Endothelial cell of umbilical vein (primary cell): ENCODE measurements at regions not wholly inside any gene's neighbourhood (a gene's known extent, or its start where the extent isn't known, plus 50 kb on each side); places are given as distances from the start of the nearest gene placed in this dataset.

ENCODE experiments used
- BruUV-seq: library from RNA; stranded (reverse); fragments of 400-500 nt; replicated peaks from 2 replicates; lab custom pipeline; 2021; lab: Mats Ljungman, UMichigan
- CTCF ChIA-PET: fragments of 300-600, 350-600 bp; sonication (Branson Sonifier 250); formaldehyde crosslinking; loops from one replicate; lab custom pipeline; 2021; ENCODE audit warnings: antibody characterized with exemption, inconsistent platforms; lab: Charles Lee
- POLR2A ChIA-PET: fragments of 300-600, 350-600 bp; sonication (Branson Sonifier 250); formaldehyde crosslinking; loops from one replicate; lab custom pipeline; 2021; ENCODE audit warnings: antibody characterized with exemption, inconsistent platforms; lab: Charles Lee
- DNase-seq: peaks from one replicate; pipeline ENCODE4 v3.0.0-alpha.2; 2011; ENCODE audit warnings: low read depth, low spot score
- FAIRE-seq: peaks from 2 replicates; lab custom pipeline; 2011; peaks lifted over from hg19 to GRCh38; lab: Jason Lieb, UNC
- H2AFZ ChIP-seq: 2 replicates; pipeline ENCODE4 v1.6.0; 2012; ENCODE audit warnings: low read depth, low read length, control low read depth, inconsistent platforms
- H3K27ac ChIP-seq: 2 replicates; pipeline ENCODE4 v1.5.1; 2011; ENCODE audit warnings: low read depth, mild to moderate bottlenecking, control low read depth, low read length, moderate library complexity; ENCODE audit not compliant: insufficient read depth
- H3K27me3 ChIP-seq, 2 experiments: 2 replicates each; pipeline versions ENCODE4 v1.6.0 to v1.6.1; 2011; ENCODE audit warnings: low read length in 2 of 2, mixed read lengths in 1 of 2; ENCODE audit not compliant: control insufficient read depth in 2 of 2, insufficient read depth in 2 of 2
- H3K36me3 ChIP-seq, 2 experiments: 2 replicates in 1 of 2; 3 replicates in 1 of 2; pipeline ENCODE4 v1.5.1; 2011; ENCODE audit warnings: low read length in 2 of 2, mild to moderate bottlenecking in 1 of 2, moderate library complexity in 1 of 2; ENCODE audit not compliant: control insufficient read depth in 2 of 2, insufficient read depth in 2 of 2; ENCODE audit errors: extremely low read depth in 1 of 2
- H3K4me1 ChIP-seq: 3 replicates; pipeline ENCODE4 v1.5.1; 2011; ENCODE audit warnings: mild to moderate bottlenecking, low read length; ENCODE audit not compliant: control insufficient read depth, insufficient read depth; ENCODE audit errors: extremely low read depth
- H3K4me2 ChIP-seq: 2 replicates; pipeline ENCODE4 v1.6.1; 2011; ENCODE audit warnings: low read length, control low read depth, mixed read lengths; ENCODE audit not compliant: insufficient read depth
- H3K4me3 ChIP-seq, 3 experiments: fragments of 200-600 bp in 1 of 3; sonication (generic), shearing (Covaris generic) in 1 of 3; replicated peaks in 1 of 3; 2 replicates each; pipeline ENCODE4 v1.5.1; 2011 to 2016; ENCODE audit warnings: control low read depth in 3 of 3, low read length in 3 of 3, mild to moderate bottlenecking in 2 of 3, inconsistent platforms in 1 of 3, low read depth in 1 of 3, moderate library complexity in 1 of 3; ENCODE audit not compliant: insufficient read depth in 1 of 3
- H3K79me2 ChIP-seq: 2 replicates; pipeline ENCODE4 v1.6.0; 2012; ENCODE audit warnings: low read length, inconsistent platforms; ENCODE audit not compliant: control insufficient read depth, insufficient read depth
- H3K9ac ChIP-seq: replicated peaks from 2 replicates; pipeline ENCODE3; 2011; ENCODE audit warnings: low read length, control low read depth; ENCODE audit not compliant: insufficient read depth; ENCODE audit errors: extremely low read depth
- H3K9me1 ChIP-seq: replicated peaks from 3 replicates; pipeline ENCODE4 v1.6.0; 2011; ENCODE audit warnings: mild to moderate bottlenecking, low read length; ENCODE audit not compliant: control insufficient read depth, insufficient read depth; ENCODE audit errors: extremely low read depth
- H3K9me3 ChIP-seq: replicated peaks from 2 replicates; pipeline ENCODE4 v1.5.1; 2012; ENCODE audit warnings: low read length, inconsistent platforms; ENCODE audit not compliant: control insufficient read depth, insufficient read depth
- H4K20me1 ChIP-seq: replicated peaks from 2 replicates; pipeline ENCODE3; 2011; ENCODE audit warnings: mild to moderate bottlenecking, low read length; ENCODE audit not compliant: control insufficient read depth, insufficient read depth; ENCODE audit errors: extremely low read depth
- CTCF ChIP-seq, 2 donors: IDR thresholded peaks; 1 replicate in 1 of 2; 2 replicates in 1 of 2; pipeline ENCODE4 v1.5.1; 2011; ENCODE audit warnings: low read length in 2 of 2, mild to moderate bottlenecking in 2 of 2, moderate library complexity in 2 of 2, control low read depth in 1 of 2, inconsistent platforms in 1 of 2, low read depth in 1 of 2; ENCODE audit not compliant: insufficient read depth in 1 of 2; ENCODE audit errors: extremely low read depth in 1 of 2
- EZH2 ChIP-seq: IDR thresholded peaks from 2 replicates; pipeline ENCODE4 v1.6.1; 2012; ENCODE audit warnings: borderline replicate concordance, low read depth, mild to moderate bottlenecking, moderate library complexity, low read length, inconsistent platforms; ENCODE audit not compliant: severe bottlenecking
- FOS ChIP-seq: IDR thresholded peaks from 2 replicates; pipeline ENCODE4 v1.6.1; 2011; ENCODE audit warnings: mild to moderate bottlenecking, low read length, moderate library complexity, borderline replicate concordance; ENCODE audit not compliant: insufficient read depth
- GATA2 ChIP-seq: IDR thresholded peaks from 2 replicates; pipeline ENCODE4 v1.7.0; 2011; ENCODE audit warnings: low read depth, mild to moderate bottlenecking, moderate library complexity, mixed read lengths, low read length; ENCODE audit not compliant: insufficient read length, insufficient read depth
- JUN ChIP-seq: IDR thresholded peaks from 2 replicates; pipeline ENCODE4 v1.6.1; 2011; ENCODE audit warnings: borderline replicate concordance, low read depth; ENCODE audit not compliant: insufficient read length, insufficient read depth
- MAX ChIP-seq: IDR thresholded peaks from 2 replicates; pipeline ENCODE4 v1.6.1; 2011; ENCODE audit not compliant: insufficient read depth, insufficient read length
- MYC ChIP-seq: IDR thresholded peaks from one replicate; pipeline ENCODE4 v1.6.1; 2011; ENCODE audit warnings: mild to moderate bottlenecking, low read depth, low read length
- POLR2A ChIP-seq: IDR thresholded peaks from 2 replicates; pipeline ENCODE4 v1.6.1; 2012; ENCODE audit warnings: low read depth, mild to moderate bottlenecking, control low read depth, low read length
- POLR2AphosphoS5 ChIP-seq: IDR thresholded peaks from 2 replicates; pipeline ENCODE4 v1.6.1; 2012; ENCODE audit warnings: low read depth, mild to moderate bottlenecking, control low read depth, low read length, moderate library complexity; ENCODE audit not compliant: insufficient read depth
- dilution Hi-C: fragments of 300-500 bp; cut with MboI; formaldehyde crosslinking; loops from one replicate; pipeline ENCODE4 v1.15.0; 2019; ENCODE audit warnings: low sequenced_read_pairs; ENCODE audit not compliant: extremely low pct_ligation_motif_present
- intact Hi-C: fragments of 100-400 bp; cut with micrococcal nuclease; formaldehyde crosslinking; loops from one replicate; pipeline ENCODE4 v1.10.0; 2022

GRCh38 chr18:78681934-78682333, 297.7 kb upstream of the SALL3 start:
- H3K27ac ChIP-seq, result no peak overlapping the region
- CTCF ChIA-PET, result no interaction called here
- H3K27me3 ChIP-seq, result no peaks in the 10 kb centered on the region
- H3K79me2 ChIP-seq, result no peaks in the 10 kb centered on the region
- H3K36me3 ChIP-seq, result no peaks in the 10 kb centered on the region
- H3K4me1 ChIP-seq, result no peaks in the 10 kb centered on the region
- intact Hi-C loops (no loop called here), dilution Hi-C loops (no loop called here)
- POLR2A ChIA-PET, result no interaction called here
- TF ChIP-seq MAX, result no peak
- no peak for TF ChIP-seq EZH2
- no peak for TF ChIP-seq GATA2
- no peak for TF ChIP-seq CTCF (IDR thresholded peaks at IDR 0.05; ENCODE audit: extremely low read depth in 1 of 2, insufficient read depth in 1 of 2, low read depth in 1 of 2, low read length in 2 of 2)
- no peak for TF ChIP-seq POLR2AphosphoS5
- no peak for TF ChIP-seq POLR2A
- TF ChIP-seq FOS, result no peak
- TF ChIP-seq JUN, result no peak
- no peak for TF ChIP-seq MYC
- no peak overlapping the region for H2AFZ ChIP-seq
- no peak overlapping the region for H3K9ac ChIP-seq
- peaks cover 2% of the 10 kb centered on the region for H3K9me3 ChIP-seq
- H3K4me2 ChIP-seq, result no peak overlapping the region
- H3K9me1 ChIP-seq, result no peaks in the 10 kb centered on the region
- DNase-seq (no peak), FAIRE-seq (no peak)
- no peaks in the 10 kb centered on the region for H4K20me1 ChIP-seq
- H3K4me3 ChIP-seq, result no peak overlapping the region
- BruUV-seq, result no TSS peak
